ENCODE measurements at regions not wholly inside any gene's neighbourhood (a gene's known extent, or its start where the extent isn't known, plus 50 kb on each side); places are given as distances from the start of the nearest gene placed in this dataset.

GRCh38 chr6:95286874-95287273 lies 290.5 kb upstream of the MANEA start:
- Histone ChIP-seq H3K27me3 (ENCODE audit: low read length) (no peaks in the 10 kb centered on the region), H3K4me2 (ENCODE audit: low read depth, low read length, poor library complexity, severe bottlenecking) (peak overlapping the region; percentile 44), H4K20me1 (ENCODE audit: insufficient read depth, low read depth, low read length) (no peaks in the 10 kb centered on the region), H3K4me1 (ENCODE audit: low read length) (peaks cover 56% of the 10 kb centered on the region), H3K4me3 (ENCODE audit: low read length) (no peak overlapping the region), H3K9me2 (replicated peaks; ENCODE audit: insufficient read depth, low read length) (0 out of 2 replicates have a peak, but pooled peaks cover 5% of the 10 kb centered on the region), H3K36me3 (ENCODE audit: insufficient read depth, low read length) (peaks cover 4% of the 10 kb centered on the region; the same call in 1 of the 2 replicates), H3K9ac (ENCODE audit: low read length) (no peak overlapping the region), H3K27ac (ENCODE audit: low read length) (peak overlapping the region; percentile 49), H3K79me2 (ENCODE audit: low read length) (no peaks in the 10 kb centered on the region), H3K9me3 (ENCODE audit: low read length) (no peaks in the 10 kb centered on the region), H2AFZ (ENCODE audit: low read length) (no peak overlapping the region)
- DNase-seq: no peak

GRCh38 chr6:95288251-95288650 lies 289.1 kb upstream of the MANEA start:
- Histone ChIP-seq H4K20me1 (ENCODE audit: insufficient read depth, low read depth, low read length) (no peaks in the 10 kb centered on the region), H3K4me3 (ENCODE audit: low read length) (no peak overlapping the region), H3K9ac (ENCODE audit: low read length) (no peak overlapping the region), H3K79me2 (ENCODE audit: low read length) (no peaks in the 10 kb centered on the region), H3K4me1 (ENCODE audit: low read length) (peaks cover 44% of the 10 kb centered on the region), H2AFZ (ENCODE audit: low read length) (peak overlapping the region; percentile 0; the same call in 1 of the 2 replicates), H3K27me3 (ENCODE audit: low read length) (no peaks in the 10 kb centered on the region), H3K4me2 (ENCODE audit: low read depth, low read length, poor library complexity, severe bottlenecking) (no peak overlapping the region), H3K27ac (ENCODE audit: low read length) (no peak overlapping the region), H3K36me3 (ENCODE audit: insufficient read depth, low read length) (no peaks in the 10 kb centered on the region), H3K9me2 (replicated peaks; ENCODE audit: insufficient read depth, low read length) (0 out of 2 replicates have a peak, but pooled peaks cover 5% of the 10 kb centered on the region), H3K9me3 (ENCODE audit: low read length) (no peaks in the 10 kb centered on the region)
- DNase-seq: no peak

GRCh38 chr6:95292011-95292410 lies 285.3 kb upstream of the MANEA start:
- H3K4me1 ChIP-seq (ENCODE audit: low read length): peaks cover 14% of the 10 kb centered on the region; the same call in 1 of the 2 replicates
- H2AFZ ChIP-seq (ENCODE audit: low read length): no peak overlapping the region
- H4K20me1 ChIP-seq (ENCODE audit: insufficient read depth, low read depth, low read length): no peaks in the 10 kb centered on the region
- H3K9me2 ChIP-seq (replicated peaks; ENCODE audit: insufficient read depth, low read length): 0 out of 2 replicates have a peak, but pooled peaks cover 5% of the 10 kb centered on the region
- no peaks in the 10 kb centered on the region for H3K36me3 ChIP-seq (ENCODE audit: insufficient read depth, low read length)
- no peaks in the 10 kb centered on the region for H3K27me3 ChIP-seq (ENCODE audit: low read length)
- H3K4me3 ChIP-seq (ENCODE audit: low read length): no peak overlapping the region
- no peaks in the 10 kb centered on the region for H3K9me3 ChIP-seq (ENCODE audit: low read length)
- H3K4me2 ChIP-seq (ENCODE audit: low read depth, low read length, poor library complexity, severe bottlenecking): no peak overlapping the region
- no peak for DNase-seq
- H3K9ac ChIP-seq (ENCODE audit: low read length): no peak overlapping the region
- H3K79me2 ChIP-seq (ENCODE audit: low read length): no peaks in the 10 kb centered on the region
- no peak overlapping the region for H3K27ac ChIP-seq (ENCODE audit: low read length)

- Histone ChIP-seq H3K4me3 (ENCODE audit: low read length) (no peak overlapping the region), H3K4me1 (ENCODE audit: low read length) (peaks cover 6% of the 10 kb centered on the region; the same call in 1 of the 2 replicates), H3K27ac (ENCODE audit: low read length) (no peak overlapping the region), H3K9me2 (replicated peaks; ENCODE audit: insufficient read depth, low read length) (0 out of 2 replicates have a peak, but pooled peaks cover 5% of the 10 kb centered on the region), H3K4me2 (ENCODE audit: low read depth, low read length, poor library complexity, severe bottlenecking) (no peak overlapping the region), H3K27me3 (ENCODE audit: low read length) (no peaks in the 10 kb centered on the region), H3K36me3 (ENCODE audit: insufficient read depth, low read length) (no peaks in the 10 kb centered on the region), H4K20me1 (ENCODE audit: insufficient read depth, low read depth, low read length) (no peaks in the 10 kb centered on the region), H3K79me2 (ENCODE audit: low read length) (no peaks in the 10 kb centered on the region), H3K9me3 (ENCODE audit: low read length) (no peaks in the 10 kb centered on the region), H3K9ac (ENCODE audit: low read length) (no peak overlapping the region), H2AFZ (ENCODE audit: low read length) (no peak overlapping the region)
- no peak for DNase-seq
Measured at GRCh38 chr6:95293257-95293656, 284.1 kb upstream of the MANEA start.

GRCh38 chr6:95294043-95294442 lies 283.3 kb upstream of the MANEA start:
- H3K36me3 ChIP-seq (ENCODE audit: insufficient read depth, low read length): no peaks in the 10 kb centered on the region
- H4K20me1 ChIP-seq (ENCODE audit: insufficient read depth, low read depth, low read length): no peaks in the 10 kb centered on the region
- H3K4me1 ChIP-seq (ENCODE audit: low read length): 0 out of 2 replicates have a peak, but pooled peaks cover 2% of the 10 kb centered on the region
- no peaks in the 10 kb centered on the region for H3K27me3 ChIP-seq (ENCODE audit: low read length)
- H3K27ac ChIP-seq (ENCODE audit: low read length): no peak overlapping the region
- no peaks in the 10 kb centered on the region for H3K9me3 ChIP-seq (ENCODE audit: low read length)
- DNase-seq: no peak
- no peaks in the 10 kb centered on the region for H3K79me2 ChIP-seq (ENCODE audit: low read length)
- H3K9me2 ChIP-seq (replicated peaks; ENCODE audit: insufficient read depth, low read length): 0 out of 2 replicates have a peak, but pooled peaks cover 5% of the 10 kb centered on the region
- no peak overlapping the region for H3K9ac ChIP-seq (ENCODE audit: low read length)
- H3K4me3 ChIP-seq (ENCODE audit: low read length): no peak overlapping the region
- peak overlapping the region; percentile 77 for H2AFZ ChIP-seq (ENCODE audit: low read length)
- H3K4me2 ChIP-seq (ENCODE audit: low read depth, low read length, poor library complexity, severe bottlenecking): no peak overlapping the region

- Histone ChIP-seq H2AFZ (ENCODE audit: low read length) (peak overlapping the region; percentile 38; the same call in 1 of the 2 replicates), H3K79me2 (ENCODE audit: low read length) (no peaks in the 10 kb centered on the region), H3K27me3 (ENCODE audit: low read length) (no peaks in the 10 kb centered on the region), H4K20me1 (ENCODE audit: insufficient read depth, low read depth, low read length) (no peaks in the 10 kb centered on the region), H3K9me2 (replicated peaks; ENCODE audit: insufficient read depth, low read length) (no peaks in the 10 kb centered on the region), H3K36me3 (ENCODE audit: insufficient read depth, low read length) (no peaks in the 10 kb centered on the region), H3K4me1 (ENCODE audit: low read length) (peaks cover 30% of the 10 kb centered on the region), H3K4me3 (ENCODE audit: low read length) (no peak overlapping the region), H3K9ac (ENCODE audit: low read length) (no peak overlapping the region), H3K4me2 (ENCODE audit: low read depth, low read length, poor library complexity, severe bottlenecking) (peak overlapping the region; percentile 3), H3K9me3 (ENCODE audit: low read length) (no peaks in the 10 kb centered on the region), H3K27ac (ENCODE audit: low read length) (no peak overlapping the region)
- DNase-seq: no peak
Measured at GRCh38 chr6:95309545-95309944, 267.8 kb upstream of the MANEA start.

- H3K4me3 ChIP-seq (ENCODE audit: low read length): no peak overlapping the region
- H3K4me1 ChIP-seq (ENCODE audit: low read length): peaks cover 5% of the 10 kb centered on the region; the same call in 1 of the 2 replicates
- no peaks in the 10 kb centered on the region for H3K79me2 ChIP-seq (ENCODE audit: low read length)
- no peak overlapping the region for H3K27ac ChIP-seq (ENCODE audit: low read length)
- no peaks in the 10 kb centered on the region; the same call in 1 of the 2 replicates for H3K9me2 ChIP-seq (replicated peaks; ENCODE audit: insufficient read depth, low read length)
- no peak overlapping the region for H2AFZ ChIP-seq (ENCODE audit: low read length)
- DNase-seq: no peak
- H3K36me3 ChIP-seq (ENCODE audit: insufficient read depth, low read length): no peaks in the 10 kb centered on the region
- H3K9ac ChIP-seq (ENCODE audit: low read length): no peak overlapping the region
- H4K20me1 ChIP-seq (ENCODE audit: insufficient read depth, low read depth, low read length): no peaks in the 10 kb centered on the region
- no peaks in the 10 kb centered on the region for H3K27me3 ChIP-seq (ENCODE audit: low read length)
- no peaks in the 10 kb centered on the region for H3K9me3 ChIP-seq (ENCODE audit: low read length)
- H3K4me2 ChIP-seq (ENCODE audit: low read depth, low read length, poor library complexity, severe bottlenecking): no peak overlapping the region
Measured at GRCh38 chr6:95318137-95318536, 259.2 kb upstream of the MANEA start.

GRCh38 chr6:95321126-95321525 lies 256.2 kb upstream of the MANEA start:
- Histone ChIP-seq H3K4me2 (ENCODE audit: low read depth, low read length, poor library complexity, severe bottlenecking) (no peak overlapping the region), H3K4me3 (ENCODE audit: low read length) (no peak overlapping the region), H3K27ac (ENCODE audit: low read length) (no peak overlapping the region), H3K36me3 (ENCODE audit: insufficient read depth, low read length) (no peaks in the 10 kb centered on the region), H3K79me2 (ENCODE audit: low read length) (no peaks in the 10 kb centered on the region), H4K20me1 (ENCODE audit: insufficient read depth, low read depth, low read length) (no peaks in the 10 kb centered on the region), H3K4me1 (ENCODE audit: low read length) (peaks cover 13% of the 10 kb centered on the region; the same call in 1 of the 2 replicates), H3K9me2 (replicated peaks; ENCODE audit: insufficient read depth, low read length) (no peaks in the 10 kb centered on the region; the same call in 1 of the 2 replicates), H3K9me3 (ENCODE audit: low read length) (no peaks in the 10 kb centered on the region), H2AFZ (ENCODE audit: low read length) (no peak overlapping the region), H3K27me3 (ENCODE audit: low read length) (no peaks in the 10 kb centered on the region), H3K9ac (ENCODE audit: low read length) (no peak overlapping the region)
- DNase-seq: no peak

Measured in Karpas-422 (cell line).